Mucosa of descending colon (tissue), 3 donors: ENCODE measurements at regions not wholly inside any gene's neighbourhood (a gene's known extent, or its start where the extent isn't known, plus 50 kb on each side); places are given as distances from the start of the nearest gene placed in this dataset.

Source experiments
- ATAC-seq: fragments of 200-7000 bp; cut with Tn5 transposase; one replicate; pipeline ENCODE4 v1.9.1; 2020; ENCODE audit warnings: mild to moderate bottlenecking, moderate library complexity
- DNase-seq, 3 donors: peaks; one replicate each; pipeline ENCODE4 v3.0.0-alpha.2; 2020
- H3K36me3 ChIP-seq: fragments of 200-600 bp; one replicate; pipeline ENCODE4 v1.8.0; 2021; ENCODE audit warnings: low read depth, mild to moderate bottlenecking
- H3K4me1 ChIP-seq: fragments of 200-600 bp; one replicate; pipeline ENCODE4 v1.8.0; 2021; ENCODE audit warnings: low read depth, mild to moderate bottlenecking
- H3K4me3 ChIP-seq: fragments of 200-600 bp; one replicate; pipeline ENCODE4 v1.8.0; 2021; ENCODE audit warnings: mild to moderate bottlenecking
- H3K9me3 ChIP-seq: fragments of 200-600 bp; one replicate; pipeline ENCODE4 v1.8.0; 2021; ENCODE audit warnings: mild to moderate bottlenecking
- CTCF ChIP-seq: fragments of 200-600 bp; IDR thresholded peaks from one replicate; pipeline ENCODE4 v1.8.0; 2022; ENCODE audit warnings: antibody characterized with exemption, mild to moderate bottlenecking
- intact Hi-C, 2 donors: fragments of 100-400 bp; cut with DNase I in 1 of 2; cut with micrococcal nuclease in 1 of 2; formaldehyde crosslinking; loops; one replicate each; pipeline versions ENCODE4 v1.11.0 to v1.11.1; 2022; cut with DNase I, micrococcal nuclease
- donor health status: DM: no; HTN: no; CAD: no; lungs with moderate emphysema.
- donor health status: DM: no; HTN: no; CAD: no.
- donor health status: DM: no; HTN: yes; CAD: no.

DNA sequence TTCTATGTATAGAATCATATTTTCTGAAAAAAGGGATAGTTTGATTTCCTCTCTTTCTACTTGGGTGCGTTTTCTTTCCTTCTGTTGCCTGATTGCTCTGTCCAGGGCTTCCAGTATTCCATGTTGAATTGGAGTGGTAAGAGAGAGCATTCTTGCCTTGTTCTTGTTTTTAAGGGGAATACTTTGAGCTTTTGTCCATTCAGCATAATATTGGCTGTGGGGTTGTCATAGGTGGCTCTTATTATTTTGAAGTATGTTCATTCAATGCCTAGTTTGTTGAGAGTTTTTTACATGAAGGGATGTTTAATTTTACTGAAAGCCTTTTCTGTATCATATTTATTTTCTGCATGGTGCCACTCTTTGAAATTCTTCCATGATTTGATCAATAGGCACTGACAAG lies 173.5 kb upstream of the IRS2 start:
- no peak for TF ChIP-seq CTCF
- H3K4me3 ChIP-seq, result no peak overlapping the region

GRCh38 chr13:109957875-109958274 lies 171.5 kb upstream of the IRS2 start:
- TF ChIP-seq CTCF, result no peak
- H3K36me3 ChIP-seq, result no peaks in the 10 kb centered on the region
- DNase-seq, result no peak
- H3K4me1 ChIP-seq, result no peaks in the 10 kb centered on the region
- intact Hi-C loops, result no loop called here
- ATAC-seq, result no peak
- no peak overlapping the region for H3K4me3 ChIP-seq
- no peaks in the 10 kb centered on the region for H3K9me3 ChIP-seq

More for the DNA sequence above, 173.5 kb upstream of the IRS2 start:
- Histone ChIP-seq H3K4me1 (no peaks in the 10 kb centered on the region), H3K9me3 (no peaks in the 10 kb centered on the region), H3K36me3 (no peaks in the 10 kb centered on the region)
- intact Hi-C loops, result no loop called here
- DNase-seq (no peak), ATAC-seq (no peak)

DNA sequence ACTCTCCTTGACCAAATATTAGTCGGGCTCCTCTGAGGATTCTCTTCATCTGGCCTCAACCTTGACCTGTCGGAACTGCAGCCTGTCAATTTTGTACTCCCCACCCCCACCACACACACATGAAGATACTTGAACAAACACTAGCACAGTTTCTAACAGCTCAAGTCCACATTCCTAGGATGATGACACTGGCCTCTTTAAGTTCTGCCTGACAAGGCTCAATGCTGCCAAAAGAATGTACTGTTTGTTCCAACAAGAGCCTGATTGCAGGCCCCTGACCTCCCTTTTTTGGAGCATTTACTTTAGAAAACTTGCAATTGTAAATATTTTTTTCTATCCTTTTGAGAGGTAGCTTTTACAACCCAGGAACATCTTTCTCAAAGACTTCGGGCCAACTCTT lies 169.2 kb upstream of the IRS2 start:
- Histone ChIP-seq H3K4me1 (no peaks in the 10 kb centered on the region), H3K36me3 (no peaks in the 10 kb centered on the region), H3K4me3 (no peak overlapping the region), H3K9me3 (no peaks in the 10 kb centered on the region)
- intact Hi-C loops, result no loop called here
- TF ChIP-seq CTCF, result no peak
- ATAC-seq (no peak), DNase-seq (no peak)

GRCh38 chr13:109954441-109954840 lies 168.1 kb upstream of the IRS2 start:
- H3K4me3 ChIP-seq, result no peak overlapping the region
- no peak for TF ChIP-seq CTCF
- no peaks in the 10 kb centered on the region for H3K36me3 ChIP-seq
- H3K4me1 ChIP-seq, result no peaks in the 10 kb centered on the region
- no peaks in the 10 kb centered on the region for H3K9me3 ChIP-seq
- no peak for ATAC-seq
- intact Hi-C loops, result no loop called here
- no peak for DNase-seq

DNA sequence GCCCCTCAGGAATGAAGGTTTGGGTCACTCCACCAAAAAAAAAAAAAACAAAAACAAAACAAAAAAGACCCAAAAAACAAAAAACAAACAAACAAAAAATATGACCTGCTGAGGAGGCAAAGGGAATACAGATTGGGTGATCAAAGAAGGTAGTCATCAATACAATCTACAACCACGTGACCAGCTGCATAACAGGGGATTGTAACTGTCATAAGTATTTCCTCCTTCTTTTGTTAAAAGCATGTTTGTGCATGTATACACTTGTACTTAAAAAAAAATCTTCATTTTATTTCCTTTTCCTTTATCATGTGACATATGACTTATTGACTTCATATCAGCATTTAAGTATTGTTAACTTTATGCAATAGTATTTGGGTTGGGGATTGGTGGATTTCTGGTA lies 165.1 kb upstream of the IRS2 start:
- Histone ChIP-seq H3K4me1 (no peaks in the 10 kb centered on the region), H3K4me3 (no peak overlapping the region), H3K36me3 (no peaks in the 10 kb centered on the region), H3K9me3 (no peaks in the 10 kb centered on the region)
- no peak for ATAC-seq
- intact Hi-C loops, result no loop called here
- DNase-seq, result no peak
- no peak for TF ChIP-seq CTCF

DNA sequence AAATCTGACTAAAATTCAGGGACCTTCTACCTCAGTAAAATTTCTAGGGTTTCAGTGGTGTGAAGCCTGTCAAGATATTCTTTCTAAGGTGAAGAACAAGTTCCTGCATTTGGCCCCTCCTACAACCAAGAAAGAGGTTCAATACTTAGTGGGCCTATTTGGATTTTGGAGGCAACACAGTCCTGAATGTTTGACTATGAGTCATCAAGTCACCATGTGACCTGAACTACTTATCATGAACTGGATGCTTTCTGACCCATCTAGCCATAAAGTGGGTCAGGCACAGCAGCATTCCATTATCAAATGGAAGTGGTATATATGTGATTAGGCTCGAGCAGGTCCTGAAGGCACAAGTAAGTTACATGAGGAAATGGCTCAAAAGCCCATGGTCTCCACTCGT lies 163.0 kb upstream of the IRS2 start:
- H3K4me3 ChIP-seq, result no peak overlapping the region
- DNase-seq (no peak), ATAC-seq (no peak)
- H3K9me3 ChIP-seq, result no peaks in the 10 kb centered on the region
- H3K4me1 ChIP-seq, result no peaks in the 10 kb centered on the region
- no peak for TF ChIP-seq CTCF
- intact Hi-C loops, result no loop called here
- H3K36me3 ChIP-seq, result no peaks in the 10 kb centered on the region
